ENCODE measurements at regions not wholly inside any gene's neighbourhood (a gene's known extent, or its start where the extent isn't known, plus 50 kb on each side); places are given as distances from the start of the nearest gene placed in this dataset.

GRCh38 chr10:108086502-108086901 lies 922.0 kb upstream of the SORCS1 start:
- TF ChIP-seq, protein P1, sequence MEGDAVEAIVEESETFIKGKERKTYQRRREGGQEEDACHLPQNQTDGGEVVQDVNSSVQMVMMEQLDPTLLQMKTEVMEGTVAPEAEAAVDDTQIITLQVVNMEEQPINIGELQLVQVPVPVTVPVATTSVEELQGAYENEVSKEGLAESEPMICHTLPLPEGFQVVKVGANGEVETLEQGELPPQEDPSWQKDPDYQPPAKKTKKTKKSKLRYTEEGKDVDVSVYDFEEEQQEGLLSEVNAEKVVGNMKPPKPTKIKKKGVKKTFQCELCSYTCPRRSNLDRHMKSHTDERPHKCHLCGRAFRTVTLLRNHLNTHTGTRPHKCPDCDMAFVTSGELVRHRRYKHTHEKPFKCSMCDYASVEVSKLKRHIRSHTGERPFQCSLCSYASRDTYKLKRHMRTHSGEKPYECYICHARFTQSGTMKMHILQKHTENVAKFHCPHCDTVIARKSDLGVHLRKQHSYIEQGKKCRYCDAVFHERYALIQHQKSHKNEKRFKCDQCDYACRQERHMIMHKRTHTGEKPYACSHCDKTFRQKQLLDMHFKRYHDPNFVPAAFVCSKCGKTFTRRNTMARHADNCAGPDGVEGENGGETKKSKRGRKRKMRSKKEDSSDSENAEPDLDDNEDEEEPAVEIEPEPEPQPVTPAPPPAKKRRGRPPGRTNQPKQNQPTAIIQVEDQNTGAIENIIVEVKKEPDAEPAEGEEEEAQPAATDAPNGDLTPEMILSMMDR (IDR thresholded peaks at IDR 0.05; ENCODE audit: low read depth, low read length, missing control alignments) = no peak
- DNase-seq (ENCODE audit: extremely low read depth, low read depth) = no peak
- H3K4me3 ChIP-seq (replicated peaks; ENCODE audit: low read depth, low read length) = no peak overlapping the region

GRCh38 chr10:108082596-108082995 lies 918.1 kb upstream of the SORCS1 start:
- no peak overlapping the region for H3K4me3 ChIP-seq (replicated peaks; ENCODE audit: low read depth, low read length)
- DNase-seq (ENCODE audit: extremely low read depth, low read depth) = no peak
- TF ChIP-seq, protein P1 (IDR thresholded peaks at IDR 0.05; ENCODE audit: low read depth, low read length, missing control alignments) = no peak

DNA sequence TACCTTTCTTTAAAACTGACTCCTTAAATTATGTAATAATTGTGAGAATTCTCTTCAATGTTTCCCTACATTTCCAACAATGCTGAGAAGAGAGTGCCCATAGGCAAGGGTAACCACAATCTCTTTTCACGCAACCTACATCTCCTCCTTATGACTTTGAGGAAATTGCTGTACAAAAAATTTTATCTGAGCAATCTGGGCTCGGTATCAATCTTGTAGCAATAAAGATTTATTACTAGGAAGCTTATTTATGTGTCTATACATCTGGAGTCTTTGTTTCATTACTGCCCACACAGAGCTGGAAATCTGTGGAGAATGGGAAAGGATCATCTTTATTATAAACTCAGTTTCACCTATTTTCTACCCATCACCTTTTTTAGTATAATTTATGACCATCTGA lies 913.8 kb upstream of the SORCS1 start:
- TF ChIP-seq, protein P1 (IDR thresholded peaks at IDR 0.05; ENCODE audit: low read depth, low read length, missing control alignments) = no peak
- DNase-seq (ENCODE audit: extremely low read depth, low read depth) = no peak
- H3K4me3 ChIP-seq (replicated peaks; ENCODE audit: low read depth, low read length) = no peak overlapping the region

- TF ChIP-seq, protein P1 (IDR thresholded peaks at IDR 0.05; ENCODE audit: low read depth, low read length, missing control alignments) = no peak
- no peak overlapping the region for H3K4me3 ChIP-seq (replicated peaks; ENCODE audit: low read depth, low read length)
- DNase-seq (ENCODE audit: extremely low read depth, low read depth) = no peak
Measured at GRCh38 chr10:108072466-108072865, 908.0 kb upstream of the SORCS1 start.

GRCh38 chr10:108070789-108071188 lies 906.3 kb upstream of the SORCS1 start:
- DNase-seq (ENCODE audit: extremely low read depth, low read depth) = no peak
- TF ChIP-seq, protein P1 (IDR thresholded peaks at IDR 0.05; ENCODE audit: low read depth, low read length, missing control alignments) = no peak

DNA sequence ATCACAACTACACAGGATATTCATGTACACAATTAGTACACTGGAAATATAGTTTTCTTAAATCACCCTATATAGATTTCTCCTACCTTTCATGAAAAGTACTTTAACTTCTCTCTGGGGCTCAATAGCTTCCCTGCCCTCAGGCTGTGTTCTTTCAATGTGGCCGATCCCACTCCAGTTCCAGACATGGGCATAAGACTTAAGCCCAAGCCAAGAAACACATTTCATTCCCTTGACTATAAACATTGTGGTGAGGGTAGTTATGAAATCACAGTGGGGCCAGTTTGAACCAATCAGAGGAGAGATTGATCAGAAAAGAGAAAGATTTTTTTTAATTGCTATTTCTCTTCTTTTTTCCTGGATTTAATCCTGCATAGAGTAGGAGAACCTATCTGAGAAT lies 904.6 kb upstream of the SORCS1 start:
- no peak for DNase-seq (ENCODE audit: extremely low read depth, low read depth)
- no peak overlapping the region for H3K4me3 ChIP-seq (replicated peaks; ENCODE audit: low read depth, low read length)
- TF ChIP-seq, protein P1 (IDR thresholded peaks at IDR 0.05; ENCODE audit: low read depth, low read length, missing control alignments) = no peak

More at GRCh38 chr10:108070789-108071188, 906.3 kb upstream of the SORCS1 start:
- H3K4me3 ChIP-seq (replicated peaks; ENCODE audit: low read depth, low read length) = no peak overlapping the region

- TF ChIP-seq, protein P1 (IDR thresholded peaks at IDR 0.05; ENCODE audit: low read depth, low read length, missing control alignments) = no peak
- no peak for DNase-seq (ENCODE audit: extremely low read depth, low read depth)
Measured at GRCh38 chr10:108064746-108065260, 900.3 kb upstream of the SORCS1 start.

More at GRCh38 chr10:108064746-108065260, 900.3 kb upstream of the SORCS1 start:
- no peak overlapping the region for H3K4me3 ChIP-seq (replicated peaks; ENCODE audit: low read depth, low read length)
